ENCODE measurements at regions not wholly inside any gene's neighbourhood (a gene's known extent, or its start where the extent isn't known, plus 50 kb on each side); places are given as distances from the start of the nearest gene placed in this dataset.

DNA sequence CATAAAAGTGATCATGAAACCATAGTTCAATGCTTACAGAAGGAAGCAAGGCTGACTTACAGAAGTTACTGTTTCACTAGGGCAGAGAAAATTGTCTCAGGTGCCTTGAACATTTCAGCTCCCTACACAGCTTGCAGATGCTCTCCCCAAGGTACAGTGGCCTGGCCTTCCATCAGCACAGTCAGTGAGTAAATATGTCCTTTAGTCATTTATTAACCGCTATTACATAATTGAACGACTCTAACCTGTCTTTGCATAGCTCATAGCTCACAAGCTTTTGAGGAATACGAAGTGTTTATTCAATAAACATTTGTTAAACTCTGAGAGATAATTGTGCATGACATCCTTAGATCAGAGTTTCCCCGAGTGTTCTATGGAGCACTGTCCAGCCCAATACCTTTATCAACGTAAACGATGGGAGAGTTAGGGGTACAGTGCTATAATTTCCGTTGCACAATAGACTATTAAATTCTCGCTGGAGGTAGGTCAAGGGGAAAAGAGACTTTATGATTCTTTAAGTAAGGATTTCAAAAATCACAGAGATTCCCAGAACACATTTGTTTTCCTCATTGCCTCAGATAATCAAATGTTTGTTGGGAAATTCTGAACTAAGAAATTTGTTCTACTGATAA lies 677.8 kb downstream of the TSN start:
- no peaks in the 10 kb centered on the region for H3K27me3 ChIP-seq (ENCODE audit: control insufficient read depth in 3 of 3, insufficient read depth in 3 of 3, low read length in 3 of 3)
- no peak for FAIRE-seq
- H3K9me3 ChIP-seq (ENCODE audit: control insufficient read depth in 2 of 2, insufficient read depth in 1 of 2, low read depth in 1 of 2, low read length in 1 of 2) = no peaks in the 10 kb centered on the region
- peak; percentile 1 to 81 for DNase-seq
- no peak overlapping the region for H3K4me3 ChIP-seq (ENCODE audit: low read depth in 1 of 3, low read length in 3 of 3)
- H3K4me1 ChIP-seq (ENCODE audit: control insufficient read depth in 3 of 3, insufficient read depth in 2 of 3, low read depth in 1 of 3, low read length in 2 of 3) = peaks cover 0 to 14% (median 0%) of the 10 kb centered on the region in 3 donors
- no peaks in the 10 kb centered on the region for H3K36me3 ChIP-seq (ENCODE audit: control insufficient read depth in 3 of 3, insufficient read depth in 2 of 3, low read depth in 1 of 3, low read length in 3 of 3)
- peak overlapping the region in 1 of 3 donors; percentile 34 for H3K27ac ChIP-seq (ENCODE audit: low read depth in 1 of 3, low read length in 2 of 3)
- WGBS, 3 donors = 20 to 57% (median 25%) methylated on average over 8 of the region's 8 CpGs

DNA sequence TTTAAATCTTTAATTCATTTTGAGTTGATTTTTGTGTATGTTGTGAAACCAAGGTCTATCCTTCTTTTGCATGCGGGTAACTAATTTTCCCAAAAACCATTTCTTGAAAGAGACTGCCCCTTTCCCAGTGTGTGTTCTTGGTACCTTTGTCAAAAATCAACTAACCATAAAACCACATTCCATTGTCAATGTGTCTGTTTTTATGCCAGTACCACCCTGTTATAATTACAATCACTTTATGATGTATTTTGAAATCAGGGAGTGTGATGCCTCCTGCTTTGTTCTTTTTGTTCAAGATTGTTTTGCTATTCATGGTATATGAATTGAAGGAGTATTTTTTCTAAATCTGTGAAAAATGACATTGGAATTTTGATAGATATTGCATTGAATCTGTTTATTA lies 689.6 kb downstream of the TSN start:
- DNase-seq = no peak
- Histone ChIP-seq H3K27me3 (ENCODE audit: control insufficient read depth in 3 of 3, insufficient read depth in 3 of 3, low read length in 3 of 3) (no peaks in the 10 kb centered on the region), H3K4me3 (ENCODE audit: low read depth in 1 of 3, low read length in 3 of 3) (no peak overlapping the region), H3K9me3 (ENCODE audit: control insufficient read depth in 2 of 2, insufficient read depth in 1 of 2, low read depth in 1 of 2, low read length in 1 of 2) (no peaks in the 10 kb centered on the region), H3K36me3 (ENCODE audit: control insufficient read depth in 3 of 3, insufficient read depth in 2 of 3, low read depth in 1 of 3, low read length in 3 of 3) (no peaks in the 10 kb centered on the region), H3K4me1 (ENCODE audit: control insufficient read depth in 3 of 3, insufficient read depth in 2 of 3, low read depth in 1 of 3, low read length in 2 of 3) (no peaks in the 10 kb centered on the region), H3K27ac (ENCODE audit: low read depth in 1 of 3, low read length in 2 of 3) (no peak overlapping the region)
- no peak for FAIRE-seq
- 92 to 97% (median 96%) methylated on average over 1 of the region's 1 CpG for WGBS, 3 donors

DNA sequence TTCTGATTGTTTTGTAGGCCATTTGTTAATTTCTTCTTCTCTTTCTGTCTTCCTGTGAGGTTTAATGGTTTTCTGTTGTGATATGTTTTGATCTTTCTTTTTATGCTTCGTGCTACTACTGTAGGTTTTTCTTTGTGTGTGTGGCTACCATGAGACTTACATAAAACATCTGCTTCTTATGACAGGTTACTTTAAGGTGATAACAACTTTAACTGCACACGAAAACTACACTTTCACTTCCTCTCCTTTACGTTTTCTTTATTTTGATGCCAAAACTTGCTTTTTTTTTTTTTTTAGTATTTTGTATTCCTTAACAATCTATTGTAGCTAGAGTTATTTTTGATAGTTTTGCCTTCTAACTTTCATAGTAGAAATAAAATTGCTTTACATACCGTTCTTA lies 691.3 kb downstream of the TSN start:
- H3K4me3 ChIP-seq (ENCODE audit: low read depth in 1 of 3, low read length in 3 of 3) = no peak overlapping the region
- no peak for FAIRE-seq

DNA sequence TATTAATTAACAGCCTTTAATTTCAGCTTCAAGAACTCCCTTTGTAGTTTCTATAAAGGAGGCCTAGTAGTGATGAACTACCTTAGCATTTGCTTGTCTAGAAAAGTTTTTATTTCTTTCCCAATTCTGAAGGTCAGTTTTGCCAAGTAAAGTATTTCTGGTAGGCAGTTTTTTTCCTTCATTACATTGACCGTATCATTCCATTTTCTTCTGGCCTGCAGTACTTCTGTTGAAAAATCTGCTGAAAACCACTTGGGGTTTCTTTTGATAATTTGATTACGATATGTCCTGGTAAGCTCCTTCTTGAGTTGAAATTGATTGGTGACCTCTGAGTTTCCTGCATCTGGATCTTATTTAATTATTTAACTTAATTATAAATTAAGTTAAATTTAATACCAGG lies 691.8 kb downstream of the TSN start:
- Histone ChIP-seq H3K27me3 (ENCODE audit: control insufficient read depth in 3 of 3, insufficient read depth in 3 of 3, low read length in 3 of 3) (no peaks in the 10 kb centered on the region), H3K4me1 (ENCODE audit: control insufficient read depth in 3 of 3, insufficient read depth in 2 of 3, low read depth in 1 of 3, low read length in 2 of 3) (no peaks in the 10 kb centered on the region), H3K9me3 (ENCODE audit: control insufficient read depth in 2 of 2, insufficient read depth in 1 of 2, low read depth in 1 of 2, low read length in 1 of 2) (peaks cover 0 to 12% of the 10 kb centered on the region in 2 donors), H3K27ac (ENCODE audit: low read depth in 1 of 3, low read length in 2 of 3) (no peak overlapping the region), H3K36me3 (ENCODE audit: control insufficient read depth in 3 of 3, insufficient read depth in 2 of 3, low read depth in 1 of 3, low read length in 3 of 3) (no peaks in the 10 kb centered on the region), H3K4me3 (ENCODE audit: low read depth in 1 of 3, low read length in 3 of 3) (no peak overlapping the region)
- DNase-seq (no peak), FAIRE-seq (no peak)
- WGBS, 3 donors = 89 to 93% (median 89%) methylated on average over 2 of the region's 2 CpGs

More for the DNA sequence above, 691.3 kb downstream of the TSN start:
- Histone ChIP-seq H3K9me3 (ENCODE audit: control insufficient read depth in 2 of 2, insufficient read depth in 1 of 2, low read depth in 1 of 2, low read length in 1 of 2) (peaks cover 0 to 12% of the 10 kb centered on the region in 2 donors), H3K27me3 (ENCODE audit: control insufficient read depth in 3 of 3, insufficient read depth in 3 of 3, low read length in 3 of 3) (no peaks in the 10 kb centered on the region), H3K36me3 (ENCODE audit: control insufficient read depth in 3 of 3, insufficient read depth in 2 of 3, low read depth in 1 of 3, low read length in 3 of 3) (no peaks in the 10 kb centered on the region), H3K27ac (ENCODE audit: low read depth in 1 of 3, low read length in 2 of 3) (no peak overlapping the region), H3K4me1 (ENCODE audit: control insufficient read depth in 3 of 3, insufficient read depth in 2 of 3, low read depth in 1 of 3, low read length in 2 of 3) (no peaks in the 10 kb centered on the region)
- no peak for DNase-seq
- WGBS, 3 donors = 61 to 76% (median 69%) methylated on average over 4 of the region's 4 CpGs

DNA sequence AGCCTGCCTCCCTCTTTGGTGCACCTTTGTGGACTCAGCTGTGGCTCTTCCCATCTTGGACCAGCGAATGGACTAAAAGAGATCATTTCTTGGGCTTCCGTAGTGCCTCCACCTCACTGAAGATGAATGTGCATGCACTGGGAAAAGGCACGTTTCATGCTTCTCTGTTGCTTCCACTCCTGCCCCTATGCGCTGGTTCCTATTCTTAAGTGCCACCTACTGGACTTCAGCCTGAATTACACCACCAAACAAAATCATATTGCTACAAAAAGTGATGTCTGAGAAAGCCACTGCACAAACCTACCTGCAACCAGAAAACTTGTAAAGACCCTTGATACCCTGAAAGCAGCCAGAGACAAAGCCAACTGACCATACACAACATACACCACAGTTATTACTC lies 695.6 kb downstream of the TSN start:
- H3K9me3 ChIP-seq (ENCODE audit: control insufficient read depth in 2 of 2, insufficient read depth in 1 of 2, low read depth in 1 of 2, low read length in 1 of 2) = peaks cover 0 to 12% of the 10 kb centered on the region in 2 donors
- no peak overlapping the region for H3K4me3 ChIP-seq (ENCODE audit: low read depth in 1 of 3, low read length in 3 of 3)
- H3K4me1 ChIP-seq (ENCODE audit: control insufficient read depth in 3 of 3, insufficient read depth in 2 of 3, low read depth in 1 of 3, low read length in 2 of 3) = no peaks in the 10 kb centered on the region
- H3K27me3 ChIP-seq (ENCODE audit: control insufficient read depth in 3 of 3, insufficient read depth in 3 of 3, low read length in 3 of 3) = no peaks in the 10 kb centered on the region
- WGBS, 3 donors = 47 to 64% (median 58%) methylated on average over 4 of the region's 4 CpGs
- DNase-seq = peak; percentile 14 to 25
- H3K36me3 ChIP-seq (ENCODE audit: control insufficient read depth in 3 of 3, insufficient read depth in 2 of 3, low read depth in 1 of 3, low read length in 3 of 3) = no peaks in the 10 kb centered on the region
- FAIRE-seq = no peak
- no peak overlapping the region for H3K27ac ChIP-seq (ENCODE audit: low read depth in 1 of 3, low read length in 2 of 3)

DNA sequence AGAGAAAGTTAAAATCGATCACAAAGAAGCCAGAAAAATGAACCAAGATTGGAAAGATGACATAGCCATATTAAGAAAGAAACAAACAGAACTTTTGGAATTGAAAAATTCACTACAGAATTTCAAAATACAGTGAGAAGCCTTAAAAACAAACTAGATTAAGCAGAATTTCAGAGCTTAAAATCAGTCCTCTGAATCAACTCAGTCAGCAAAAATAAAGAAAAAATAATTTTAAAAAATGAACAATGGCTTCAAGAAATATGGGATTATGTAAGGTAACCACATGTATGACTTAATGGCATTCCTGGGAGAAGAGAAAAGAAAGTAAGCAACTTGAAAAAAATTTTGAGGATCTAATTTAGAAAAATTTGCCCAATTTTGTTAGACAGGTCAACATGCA lies 696.2 kb downstream of the TSN start:
- Histone ChIP-seq H3K36me3 (ENCODE audit: control insufficient read depth in 3 of 3, insufficient read depth in 2 of 3, low read depth in 1 of 3, low read length in 3 of 3) (no peaks in the 10 kb centered on the region), H3K9me3 (ENCODE audit: control insufficient read depth in 2 of 2, insufficient read depth in 1 of 2, low read depth in 1 of 2, low read length in 1 of 2) (peaks cover 0 to 12% of the 10 kb centered on the region in 2 donors), H3K4me3 (ENCODE audit: low read depth in 1 of 3, low read length in 3 of 3) (no peak overlapping the region), H3K27me3 (ENCODE audit: control insufficient read depth in 3 of 3, insufficient read depth in 3 of 3, low read length in 3 of 3) (no peaks in the 10 kb centered on the region), H3K27ac (ENCODE audit: low read depth in 1 of 3, low read length in 2 of 3) (no peak overlapping the region), H3K4me1 (ENCODE audit: control insufficient read depth in 3 of 3, insufficient read depth in 2 of 3, low read depth in 1 of 3, low read length in 2 of 3) (no peaks in the 10 kb centered on the region)
- WGBS, 3 donors = 65 to 80% (median 73%) methylated on average over 1 of the region's 1 CpG
- no peak for FAIRE-seq
- no peak for DNase-seq

DNA sequence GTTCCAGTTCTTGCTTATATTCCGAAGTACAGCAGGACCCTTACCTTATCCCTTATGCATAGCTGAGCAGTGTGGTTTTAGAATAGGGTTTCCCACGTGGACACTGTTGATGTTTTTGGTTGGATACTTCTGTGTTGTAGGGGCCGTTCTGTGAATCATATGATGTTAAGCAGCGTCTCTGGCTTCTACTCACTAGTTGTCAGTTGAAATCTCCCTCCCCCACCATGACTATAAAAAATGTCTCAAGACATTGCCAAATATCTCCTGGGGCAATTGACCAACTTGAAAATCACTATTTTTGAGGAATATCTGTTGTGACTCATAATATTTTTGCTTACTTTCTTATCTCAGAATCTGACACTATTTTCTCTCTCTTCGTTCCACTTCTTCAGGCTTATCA lies 713.7 kb downstream of the TSN start:
- Histone ChIP-seq H3K4me3 (ENCODE audit: low read depth in 1 of 3, low read length in 3 of 3) (no peak overlapping the region), H3K36me3 (ENCODE audit: control insufficient read depth in 3 of 3, insufficient read depth in 2 of 3, low read depth in 1 of 3, low read length in 3 of 3) (no peaks in the 10 kb centered on the region), H3K27ac (ENCODE audit: low read depth in 1 of 3, low read length in 2 of 3) (no peak overlapping the region), H3K9me3 (ENCODE audit: control insufficient read depth in 2 of 2, insufficient read depth in 1 of 2, low read depth in 1 of 2, low read length in 1 of 2) (peaks cover 0 to 2% of the 10 kb centered on the region in 2 donors), H3K27me3 (ENCODE audit: control insufficient read depth in 3 of 3, insufficient read depth in 3 of 3, low read length in 3 of 3) (peaks cover 0 to 2% (median 0%) of the 10 kb centered on the region in 3 donors), H3K4me1 (ENCODE audit: control insufficient read depth in 3 of 3, insufficient read depth in 2 of 3, low read depth in 1 of 3, low read length in 2 of 3) (no peaks in the 10 kb centered on the region)
- DNase-seq (no peak), FAIRE-seq (no peak)
- 55 to 63% (median 58%) methylated on average over 5 of the region's 5 CpGs for WGBS, 3 donors

DNA sequence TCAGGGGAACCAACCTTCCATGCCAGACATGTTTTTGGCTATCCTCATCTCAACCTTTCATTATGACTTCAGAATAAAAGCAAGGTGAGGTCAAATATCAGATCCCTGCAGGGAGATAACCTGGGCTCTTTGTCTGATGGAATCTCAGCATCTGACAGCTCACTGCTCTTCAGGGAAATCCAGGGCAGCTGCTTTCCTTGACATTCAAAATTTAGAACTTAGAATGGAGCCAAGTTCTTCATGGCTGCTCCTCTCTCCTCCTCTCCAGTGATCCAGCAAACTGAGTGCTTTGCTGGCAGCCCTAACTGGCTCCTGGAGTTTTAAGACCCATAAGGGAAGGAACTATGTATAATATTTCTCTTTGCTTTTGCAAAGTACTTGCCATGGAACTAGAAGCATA lies 716.3 kb downstream of the TSN start:
- no peak overlapping the region for H3K27ac ChIP-seq (ENCODE audit: low read depth in 1 of 3, low read length in 2 of 3)
- H3K4me3 ChIP-seq (ENCODE audit: low read depth in 1 of 3, low read length in 3 of 3) = no peak overlapping the region
- H3K4me1 ChIP-seq (ENCODE audit: control insufficient read depth in 3 of 3, insufficient read depth in 2 of 3, low read depth in 1 of 3, low read length in 2 of 3) = no peaks in the 10 kb centered on the region
- H3K36me3 ChIP-seq (ENCODE audit: control insufficient read depth in 3 of 3, insufficient read depth in 2 of 3, low read depth in 1 of 3, low read length in 3 of 3) = no peaks in the 10 kb centered on the region
- no peak for DNase-seq
- H3K27me3 ChIP-seq (ENCODE audit: control insufficient read depth in 3 of 3, insufficient read depth in 3 of 3, low read length in 3 of 3) = peaks cover 0 to 2% (median 0%) of the 10 kb centered on the region in 3 donors
- FAIRE-seq = no peak
- no peaks in the 10 kb centered on the region for H3K9me3 ChIP-seq (ENCODE audit: control insufficient read depth in 2 of 2, insufficient read depth in 1 of 2, low read depth in 1 of 2, low read length in 1 of 2)

DNA sequence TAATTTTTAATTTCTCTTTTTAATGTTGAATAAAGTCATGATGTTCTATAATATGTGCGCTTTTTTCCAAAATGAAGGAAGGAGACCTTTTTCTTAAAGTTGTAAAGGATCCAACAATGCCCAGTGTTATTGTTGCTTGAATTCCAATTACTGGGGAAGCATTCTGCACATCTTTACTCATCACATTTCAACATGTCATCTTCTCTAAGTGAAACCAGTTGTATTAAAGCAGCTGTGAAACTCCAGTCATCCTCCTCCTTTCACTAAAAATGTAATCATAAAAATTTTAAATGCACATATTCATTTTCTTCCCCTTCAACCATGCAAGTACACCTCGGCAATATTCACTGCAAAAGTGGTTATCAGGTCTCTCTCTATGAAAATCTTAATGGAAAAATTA lies 722.7 kb downstream of the TSN start:
- Histone ChIP-seq H3K4me3 (ENCODE audit: low read depth in 1 of 3, low read length in 3 of 3) (no peak overlapping the region), H3K27ac (ENCODE audit: low read depth in 1 of 3, low read length in 2 of 3) (no peak overlapping the region), H3K27me3 (ENCODE audit: control insufficient read depth in 3 of 3, insufficient read depth in 3 of 3, low read length in 3 of 3) (no peaks in the 10 kb centered on the region), H3K9me3 (ENCODE audit: control insufficient read depth in 2 of 2, insufficient read depth in 1 of 2, low read depth in 1 of 2, low read length in 1 of 2) (no peaks in the 10 kb centered on the region), H3K4me1 (ENCODE audit: control insufficient read depth in 3 of 3, insufficient read depth in 2 of 3, low read depth in 1 of 3, low read length in 2 of 3) (no peaks in the 10 kb centered on the region), H3K36me3 (ENCODE audit: control insufficient read depth in 3 of 3, insufficient read depth in 2 of 3, low read depth in 1 of 3, low read length in 3 of 3) (no peaks in the 10 kb centered on the region)
- DNase-seq = no peak
- WGBS, 3 donors = 85 to 91% (median 90%) methylated on average over 2 of the region's 2 CpGs
- no peak for FAIRE-seq
